Mesendoderm (in vitro differentiated cells): ENCODE measurements at regions not wholly inside any gene's neighbourhood (a gene's known extent, or its start where the extent isn't known, plus 50 kb on each side); places are given as distances from the start of the nearest gene placed in this dataset.

Experiments used
- DNase-seq: peaks from one replicate; pipeline ENCODE4 v3.0.0; 2013
- H2AK5ac ChIP-seq: 2 replicates; pipeline ENCODE4 v1.6.1; 2013; ENCODE audit warnings: low read length, inconsistent platforms
- H2BK120ac ChIP-seq: 2 replicates; pipeline ENCODE4 v1.6.1; 2013; ENCODE audit warnings: low read depth, mild to moderate bottlenecking, low read length, moderate library complexity, mixed read lengths
- H2BK15ac ChIP-seq: replicated peaks from 2 replicates; pipeline ENCODE4 v1.6.1; 2013; ENCODE audit warnings: low read depth, mild to moderate bottlenecking, moderate library complexity
- H2BK5ac ChIP-seq: 2 replicates; pipeline ENCODE4 v1.6.1; 2013; ENCODE audit warnings: low read length, inconsistent platforms
- H3K18ac ChIP-seq: 2 replicates; pipeline ENCODE4 v1.6.1; 2013; ENCODE audit warnings: mild to moderate bottlenecking, low read length, mixed read lengths
- H3K23ac ChIP-seq: one replicate; pipeline ENCODE4 v1.6.1; 2013; ENCODE audit warnings: low read length
- H3K27ac ChIP-seq: 2 replicates; pipeline ENCODE4 v1.5.1; 2013; ENCODE audit warnings: low read depth, mild to moderate bottlenecking, inconsistent platforms, low read length, moderate library complexity
- H3K27me3 ChIP-seq: 2 replicates; pipeline ENCODE4 v1.6.1; 2013; ENCODE audit warnings: low read length, control low read depth, mild to moderate bottlenecking, inconsistent platforms; ENCODE audit not compliant: insufficient read depth, poor library complexity
- H3K36me3 ChIP-seq: 2 replicates; pipeline ENCODE4 v1.6.1; 2013; ENCODE audit warnings: low read length, inconsistent platforms; ENCODE audit not compliant: control insufficient read depth, insufficient read depth
- H3K4ac ChIP-seq: one replicate; pipeline ENCODE4 v1.6.1; 2013; ENCODE audit warnings: low read depth, mild to moderate bottlenecking, low read length, moderate library complexity
- H3K4me1 ChIP-seq: 2 replicates; pipeline ENCODE4 v1.6.1; 2013; ENCODE audit warnings: low read depth, low read length, inconsistent platforms; ENCODE audit not compliant: control insufficient read depth
- H3K4me2 ChIP-seq: 2 replicates; pipeline ENCODE4 v1.6.1; 2013; ENCODE audit warnings: low read length
- H3K4me3 ChIP-seq: 2 replicates; pipeline ENCODE4 v1.5.1; 2013; ENCODE audit warnings: mild to moderate bottlenecking, low read length
- H3K56ac ChIP-seq: one replicate; pipeline ENCODE4 v1.6.1; 2013; ENCODE audit warnings: low read length
- H3K79me1 ChIP-seq: 2 replicates; pipeline ENCODE4 v1.6.1; 2013; ENCODE audit warnings: low read length, inconsistent platforms
- H3K79me2 ChIP-seq: 2 replicates; pipeline ENCODE4 v1.6.1; 2013; ENCODE audit warnings: mild to moderate bottlenecking, low read length; ENCODE audit not compliant: control insufficient read depth, insufficient read depth
- H3K9ac ChIP-seq: 2 replicates; pipeline ENCODE4 v1.6.1; 2013; ENCODE audit warnings: low read length, inconsistent platforms
- H4K5ac ChIP-seq: one replicate; pipeline ENCODE4 v1.6.1; 2013; ENCODE audit warnings: low read length
- H4K8ac ChIP-seq: one replicate; pipeline ENCODE4 v1.6.1; 2013; ENCODE audit warnings: low read depth, mild to moderate bottlenecking, control low read depth, low read length, moderate library complexity
- WGBS: extraction: QIAGEN DNeasy Blood & Tissue Kit; methylation state at CpG from one replicate; pipeline ENCODE4 v1.1.7; 2013; ENCODE audit warnings: low lambda C conversion rate, missing lambda C conversion rate; ENCODE audit not compliant: insufficient coverage; ENCODE audit errors: extremely low coverage; 5-methylcytosine and 5-hydroxymethylcytosine counted together

- Histone ChIP-seq H2BK5ac (no peak overlapping the region), H3K79me1 (no peaks in the 10 kb centered on the region), H3K56ac (no peak overlapping the region)
Observed at GRCh38 chr13:89857502-89857901, 1490.0 kb upstream of the MIR17HG start.

GRCh38 chr13:89862011-89862690 lies 1485.3 kb upstream of the MIR17HG start:
- Histone ChIP-seq H3K56ac (no peak overlapping the region), H3K4me2 (no peak overlapping the region), H3K18ac (no peak overlapping the region), H4K8ac (no peak overlapping the region), H3K36me3 (no peaks in the 10 kb centered on the region), H3K23ac (no peak overlapping the region), H2AK5ac (no peak overlapping the region), H4K5ac (no peak overlapping the region), H3K4ac (no peak overlapping the region), H2BK120ac (no peak overlapping the region), H3K9ac (no peak overlapping the region), H3K79me1 (no peaks in the 10 kb centered on the region), H3K4me1 (no peaks in the 10 kb centered on the region), H3K4me3 (no peak overlapping the region), H3K79me2 (no peaks in the 10 kb centered on the region), H3K27ac (no peak overlapping the region), H2BK15ac (no peak overlapping the region), H2BK5ac (no peak overlapping the region), H3K27me3 (no peaks in the 10 kb centered on the region)
- no peak for DNase-seq
- WGBS, result no CpG with 5 or more reads among the region's 13 CpGs

More at GRCh38 chr13:89857502-89857901, 1490.0 kb upstream of the MIR17HG start:
- no peak overlapping the region for H2BK15ac ChIP-seq
- H3K4me1 ChIP-seq, result no peaks in the 10 kb centered on the region
- H3K27ac ChIP-seq, result no peak overlapping the region
- no peak overlapping the region for H3K4ac ChIP-seq
- no peak overlapping the region for H4K8ac ChIP-seq
- no peak overlapping the region for H2BK120ac ChIP-seq
- no peak overlapping the region for H4K5ac ChIP-seq
- no peak overlapping the region for H3K9ac ChIP-seq
- no peak overlapping the region for H3K4me3 ChIP-seq
- no peak overlapping the region for H3K18ac ChIP-seq
- no peak overlapping the region for H3K23ac ChIP-seq
- H3K4me2 ChIP-seq, result no peak overlapping the region
- WGBS, result no CpG with 5 or more reads among the region's 3 CpGs
- no peak overlapping the region for H2AK5ac ChIP-seq
- no peak for DNase-seq
- H3K27me3 ChIP-seq, result no peaks in the 10 kb centered on the region
- no peaks in the 10 kb centered on the region for H3K36me3 ChIP-seq
- no peaks in the 10 kb centered on the region for H3K79me2 ChIP-seq

- Histone ChIP-seq H3K9ac (no peak overlapping the region), H3K27me3 (no peaks in the 10 kb centered on the region), H2AK5ac (no peak overlapping the region), H3K4ac (no peak overlapping the region), H3K56ac (no peak overlapping the region), H3K79me2 (no peaks in the 10 kb centered on the region), H3K23ac (no peak overlapping the region), H3K27ac (no peak overlapping the region), H4K8ac (no peak overlapping the region), H3K4me3 (no peak overlapping the region), H2BK5ac (no peak overlapping the region), H2BK120ac (no peak overlapping the region), H2BK15ac (no peak overlapping the region), H3K18ac (no peak overlapping the region), H3K4me1 (no peaks in the 10 kb centered on the region), H3K36me3 (no peaks in the 10 kb centered on the region), H3K79me1 (no peaks in the 10 kb centered on the region), H3K4me2 (no peak overlapping the region), H4K5ac (no peak overlapping the region)
- WGBS, result no CpG with 5 or more reads among the region's 4 CpGs
- DNase-seq, result no peak
Observed at GRCh38 chr13:89862691-89863036, 1484.8 kb upstream of the MIR17HG start.

GRCh38 chr13:89865164-89866064 lies 1482.1 kb upstream of the MIR17HG start:
- no peaks in the 10 kb centered on the region for H3K79me2 ChIP-seq
- no peak for DNase-seq
- H2BK120ac ChIP-seq, result no peak overlapping the region
- no peak overlapping the region for H2AK5ac ChIP-seq
- H3K4me1 ChIP-seq, result no peaks in the 10 kb centered on the region
- no peak overlapping the region for H4K5ac ChIP-seq
- WGBS, result no CpG with 5 or more reads among the region's 5 CpGs
- no peak overlapping the region for H2BK5ac ChIP-seq
- no peak overlapping the region for H2BK15ac ChIP-seq
- no peak overlapping the region for H3K4ac ChIP-seq
- no peak overlapping the region for H3K56ac ChIP-seq
- no peak overlapping the region for H4K8ac ChIP-seq
- no peak overlapping the region for H3K4me2 ChIP-seq
- H3K18ac ChIP-seq, result no peak overlapping the region
- H3K79me1 ChIP-seq, result no peaks in the 10 kb centered on the region
- no peak overlapping the region for H3K27ac ChIP-seq
- no peak overlapping the region for H3K4me3 ChIP-seq
- no peaks in the 10 kb centered on the region for H3K36me3 ChIP-seq
- H3K27me3 ChIP-seq, result no peaks in the 10 kb centered on the region
- no peak overlapping the region for H3K9ac ChIP-seq
- no peak overlapping the region for H3K23ac ChIP-seq

GRCh38 chr13:89869312-89869711 lies 1478.2 kb upstream of the MIR17HG start:
- Histone ChIP-seq H3K27ac (no peak overlapping the region), H3K4ac (no peak overlapping the region), H2BK5ac (no peak overlapping the region), H3K9ac (no peak overlapping the region), H3K18ac (no peak overlapping the region), H4K8ac (no peak overlapping the region), H3K36me3 (no peaks in the 10 kb centered on the region), H4K5ac (no peak overlapping the region), H3K79me1 (no peaks in the 10 kb centered on the region), H2BK15ac (no peak overlapping the region), H3K23ac (no peak overlapping the region), H3K56ac (no peak overlapping the region), H3K4me2 (no peak overlapping the region), H3K79me2 (no peaks in the 10 kb centered on the region), H3K27me3 (no peaks in the 10 kb centered on the region), H3K4me1 (no peaks in the 10 kb centered on the region), H2AK5ac (no peak overlapping the region), H2BK120ac (no peak overlapping the region), H3K4me3 (no peak overlapping the region)
- WGBS, result no CpG with 5 or more reads among the region's 1 CpG
- DNase-seq, result no peak
